Activated naive CD4-positive, alpha-beta T cell treated with anti-CD3 and anti-CD28 coated beads for 36 hours (primary cell): ENCODE measurements at regions not wholly inside any gene's neighbourhood (a gene's known extent, or its start where the extent isn't known, plus 50 kb on each side); places are given as distances from the start of the nearest gene placed in this dataset.

Source experiments
- CTCF ChIA-PET: fragments of 350-600 bp; sonication (Branson Sonifier 250); formaldehyde crosslinking; loops from one replicate; lab custom pipeline; 2021; ENCODE audit warnings: antibody characterized with exemption; lab: Charles Lee
- DNase-seq: peaks from one replicate; pipeline ENCODE4 v3.0.0-alpha.2; 2020
- H3K27ac Mint-ChIP-seq: one replicate; pipeline ENCODE4 v1.8.0; 2021; ENCODE audit warnings: mild to moderate bottlenecking, mixed read lengths
- H3K27me3 Mint-ChIP-seq: one replicate; pipeline ENCODE4 v1.8.0; 2021; ENCODE audit warnings: low read depth, mixed read lengths
- H3K36me3 Mint-ChIP-seq: one replicate; pipeline ENCODE4 v1.8.0; 2021; ENCODE audit warnings: low read depth, mixed read lengths
- H3K4me1 Mint-ChIP-seq: one replicate; pipeline ENCODE4 v1.8.0; 2021; ENCODE audit warnings: low read depth, mixed read lengths
- H3K4me3 Mint-ChIP-seq: one replicate; pipeline ENCODE4 v1.8.0; 2021; ENCODE audit warnings: mild to moderate bottlenecking, moderate library complexity, mixed read lengths
- H3K9me3 Mint-ChIP-seq: one replicate; pipeline ENCODE4 v1.8.0; 2021; ENCODE audit warnings: mixed read lengths
- intact Hi-C: fragments of 100-400 bp; cut with micrococcal nuclease; formaldehyde crosslinking; loops from one replicate; pipeline ENCODE4 v1.15.1; 2023

DNA sequence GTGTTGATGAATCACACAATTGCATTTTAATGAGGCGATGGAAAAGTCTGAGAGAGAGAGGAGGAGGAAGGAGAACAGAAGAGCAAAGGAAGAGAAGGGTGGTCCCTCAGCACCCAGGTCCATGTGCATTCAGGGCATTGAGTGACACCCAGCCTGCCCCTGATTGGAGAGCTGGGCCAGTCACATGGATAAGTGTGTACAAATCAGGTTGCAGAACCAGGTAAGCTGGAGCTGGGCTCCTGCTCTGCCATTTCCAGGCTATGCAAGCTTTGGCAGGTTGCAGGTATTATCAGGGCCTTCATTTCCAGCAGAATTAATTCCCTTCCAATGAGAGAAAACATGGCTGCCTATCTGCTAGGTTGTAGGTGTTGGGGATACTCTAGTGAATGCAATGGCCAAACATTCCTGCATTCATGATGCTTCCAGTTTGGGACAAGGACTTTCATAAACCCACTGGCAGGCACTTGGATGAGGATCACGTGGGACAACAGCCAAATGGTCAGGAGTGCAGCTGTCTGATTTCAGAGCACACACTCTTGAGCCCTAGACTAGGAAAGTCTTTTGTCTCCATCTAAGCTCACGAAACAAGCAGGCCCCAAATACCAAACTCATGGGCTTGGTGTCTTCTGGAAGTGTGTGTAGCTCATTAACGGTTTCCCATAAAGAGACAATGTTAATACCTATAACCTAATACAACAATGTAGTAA, 577.9 kb upstream of the CDH5 start:
- Mint-ChIP-seq H3K36me3 (no peaks in the 10 kb centered on the region), H3K9me3 (no peaks in the 10 kb centered on the region), H3K27me3 (peaks cover 2% of the 10 kb centered on the region), H3K4me3 (no peak overlapping the region), H3K4me1 (no peaks in the 10 kb centered on the region), H3K27ac (no peak overlapping the region)
- CTCF ChIA-PET, result no interaction called here
- intact Hi-C loops, result no loop called here
- no peak for DNase-seq

DNA sequence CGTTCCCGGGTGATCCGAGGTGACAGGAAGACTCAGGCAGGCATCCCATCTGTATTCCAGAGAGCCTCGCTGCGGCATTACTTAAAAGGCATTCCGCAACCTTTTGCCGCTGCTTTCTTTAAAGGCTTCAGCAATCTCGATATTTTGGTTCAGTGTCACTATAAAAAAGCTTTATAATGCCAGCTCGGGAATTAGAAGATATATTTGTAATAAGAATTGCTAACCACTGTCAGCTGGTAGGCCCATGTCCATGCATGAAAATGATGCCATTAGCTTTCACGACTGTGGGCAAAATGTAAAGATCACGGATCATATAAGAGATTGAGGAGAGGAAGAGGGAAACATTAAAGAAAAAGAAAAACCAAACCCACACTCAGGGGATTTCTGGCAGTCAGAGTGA, 578.6 kb upstream of the CDH5 start:
- Mint-ChIP-seq H3K36me3 (no peaks in the 10 kb centered on the region), H3K4me1 (no peaks in the 10 kb centered on the region), H3K4me3 (no peak overlapping the region), H3K27me3 (peaks cover 2% of the 10 kb centered on the region), H3K9me3 (no peaks in the 10 kb centered on the region), H3K27ac (no peak overlapping the region)
- intact Hi-C loops, result no loop called here
- DNase-seq, result no peak
- CTCF ChIA-PET, result no interaction called here

DNA sequence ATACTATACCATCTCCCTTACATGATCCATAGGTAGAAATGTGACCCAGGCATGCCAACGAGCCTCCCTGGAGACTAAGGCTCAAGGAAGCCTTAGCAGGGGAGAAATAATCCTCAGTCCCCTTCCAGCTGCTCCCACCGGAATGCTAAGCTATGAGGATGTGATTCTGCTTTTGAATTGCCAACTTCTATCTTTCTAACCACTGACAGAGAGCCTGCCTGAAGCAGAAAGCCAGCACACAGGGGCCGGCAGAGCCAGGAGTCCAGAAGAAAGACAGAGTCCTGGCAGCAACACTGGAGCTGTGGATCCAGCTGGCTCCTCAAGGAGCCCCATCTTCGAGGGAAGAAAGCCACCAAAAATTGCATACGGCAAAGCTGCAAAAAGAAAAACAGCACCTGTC, 579.6 kb upstream of the CDH5 start:
- DNase-seq, result no peak
- H3K4me1 Mint-ChIP-seq, result no peaks in the 10 kb centered on the region
- CTCF ChIA-PET, result no interaction called here
- H3K9me3 Mint-ChIP-seq, result no peaks in the 10 kb centered on the region
- no peak overlapping the region for H3K27ac Mint-ChIP-seq
- no peaks in the 10 kb centered on the region for H3K36me3 Mint-ChIP-seq
- H3K27me3 Mint-ChIP-seq, result peaks cover 2% of the 10 kb centered on the region
- intact Hi-C loops, result no loop called here
- no peak overlapping the region for H3K4me3 Mint-ChIP-seq

DNA sequence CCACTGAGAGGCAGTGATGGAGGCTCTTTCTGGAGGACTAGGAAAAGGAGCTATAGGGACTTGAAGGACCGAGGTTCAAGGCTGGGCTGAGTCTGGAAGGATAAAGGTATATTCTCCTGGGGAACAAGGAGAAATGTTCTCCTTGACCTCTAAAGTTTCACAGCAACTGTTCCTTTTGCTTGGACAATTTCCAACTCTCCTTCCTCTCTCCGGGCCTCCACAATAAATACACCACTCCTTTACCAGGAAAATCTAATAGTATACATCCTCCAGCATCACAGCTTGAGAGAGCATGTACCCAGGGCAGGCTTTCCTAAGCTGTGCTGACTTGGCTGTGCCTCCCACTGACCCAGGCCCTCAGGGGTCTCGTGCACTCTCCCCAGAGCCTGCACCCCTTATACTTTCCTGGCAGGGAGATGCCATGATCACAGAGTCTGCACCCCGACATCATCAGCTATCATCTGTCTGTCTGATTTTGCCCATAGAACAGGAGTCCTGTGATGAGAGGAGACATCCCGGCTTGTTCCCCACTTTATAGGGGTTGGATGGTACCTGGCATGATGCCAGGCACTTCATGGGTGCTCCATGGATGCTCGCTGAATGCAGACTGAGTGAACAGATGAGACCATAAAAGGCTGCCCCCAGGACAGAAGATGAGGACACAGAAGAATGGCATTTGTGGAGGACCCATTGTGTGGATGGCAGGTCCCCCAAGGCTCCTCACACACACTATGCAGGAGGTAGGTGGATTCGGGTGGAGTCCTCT, 582.6 kb upstream of the CDH5 start:
- H3K36me3 Mint-ChIP-seq, result no peaks in the 10 kb centered on the region
- intact Hi-C loops, result no loop called here
- H3K9me3 Mint-ChIP-seq, result peaks cover 6% of the 10 kb centered on the region
- DNase-seq, result no peak
- no peaks in the 10 kb centered on the region for H3K4me1 Mint-ChIP-seq
- no peak overlapping the region for H3K4me3 Mint-ChIP-seq
- H3K27ac Mint-ChIP-seq, result no peak overlapping the region
- H3K27me3 Mint-ChIP-seq, result no peaks in the 10 kb centered on the region
- CTCF ChIA-PET, result no interaction called here

DNA sequence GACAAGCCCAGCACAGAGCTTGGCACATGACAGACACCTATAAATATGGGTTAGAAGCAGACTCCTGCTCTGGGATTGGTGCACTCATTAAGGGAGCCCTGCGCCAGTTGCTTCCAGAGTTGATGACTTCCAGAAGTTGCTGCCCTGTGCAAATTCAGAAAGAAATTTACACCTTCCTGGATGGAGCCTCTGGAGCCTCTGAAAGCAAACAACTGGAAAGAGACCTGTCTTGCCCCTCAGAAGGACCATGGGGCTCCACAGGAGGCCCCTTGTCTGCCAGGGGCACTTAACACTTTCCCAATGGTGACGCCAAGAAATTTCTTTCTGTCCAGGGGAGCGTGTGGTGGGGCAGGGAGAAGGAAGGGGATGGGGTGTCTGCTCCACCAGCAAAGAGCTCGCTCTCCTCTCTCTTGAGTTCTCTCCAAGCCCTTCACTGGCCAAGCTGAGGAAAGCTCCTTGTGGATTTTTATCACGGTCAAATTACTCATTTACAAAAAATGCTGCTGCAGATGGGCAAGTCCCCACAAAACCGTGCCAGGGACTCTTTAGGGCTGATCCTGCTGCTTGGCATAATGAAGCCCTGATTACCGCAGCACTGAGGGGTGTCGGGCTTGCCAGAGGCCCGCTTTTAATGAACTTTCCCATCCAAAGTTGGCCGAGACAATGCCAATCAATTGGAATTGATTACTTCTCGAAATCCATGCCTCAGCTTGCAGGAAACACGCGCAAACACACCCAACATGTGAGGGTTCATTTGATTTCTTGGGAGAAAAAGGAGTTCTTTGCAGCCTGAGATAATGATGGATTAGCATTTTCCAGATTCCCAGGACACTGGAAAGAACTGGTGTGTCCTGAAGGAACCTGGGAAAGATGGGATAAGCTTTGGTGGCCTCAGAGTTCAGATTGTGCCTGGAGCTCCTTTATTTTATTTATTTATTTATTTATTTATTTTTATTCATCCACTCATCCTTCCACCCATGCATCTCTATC, 583.6 kb upstream of the CDH5 start:
- no peaks in the 10 kb centered on the region for H3K27me3 Mint-ChIP-seq
- CTCF ChIA-PET, result no interaction called here
- H3K4me1 Mint-ChIP-seq, result no peaks in the 10 kb centered on the region
- no peak overlapping the region for H3K4me3 Mint-ChIP-seq
- intact Hi-C loops, result no loop called here
- H3K36me3 Mint-ChIP-seq, result no peaks in the 10 kb centered on the region
- H3K27ac Mint-ChIP-seq, result no peak overlapping the region
- no peak for DNase-seq
- peaks cover 6% of the 10 kb centered on the region for H3K9me3 Mint-ChIP-seq

DNA sequence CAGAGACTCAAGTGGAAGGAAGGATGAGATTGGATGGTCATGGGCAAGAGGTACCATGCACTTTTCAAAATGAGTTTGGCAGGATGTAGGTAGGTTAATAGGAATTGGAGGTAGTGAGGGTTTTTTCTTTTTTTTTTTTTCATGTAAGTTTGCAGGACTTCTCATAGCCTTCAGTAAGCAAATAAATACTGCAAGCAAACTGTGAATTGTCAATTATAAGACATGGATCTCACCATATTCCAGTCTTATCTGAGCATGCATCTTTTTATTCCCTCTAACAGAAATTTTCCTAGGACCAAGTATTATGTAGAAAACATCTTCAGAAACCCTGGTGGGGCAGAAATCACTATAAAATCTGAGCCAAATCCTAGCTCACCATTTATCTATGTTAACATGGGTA, 584.6 kb upstream of the CDH5 start:
- intact Hi-C loops, result no loop called here

DNA sequence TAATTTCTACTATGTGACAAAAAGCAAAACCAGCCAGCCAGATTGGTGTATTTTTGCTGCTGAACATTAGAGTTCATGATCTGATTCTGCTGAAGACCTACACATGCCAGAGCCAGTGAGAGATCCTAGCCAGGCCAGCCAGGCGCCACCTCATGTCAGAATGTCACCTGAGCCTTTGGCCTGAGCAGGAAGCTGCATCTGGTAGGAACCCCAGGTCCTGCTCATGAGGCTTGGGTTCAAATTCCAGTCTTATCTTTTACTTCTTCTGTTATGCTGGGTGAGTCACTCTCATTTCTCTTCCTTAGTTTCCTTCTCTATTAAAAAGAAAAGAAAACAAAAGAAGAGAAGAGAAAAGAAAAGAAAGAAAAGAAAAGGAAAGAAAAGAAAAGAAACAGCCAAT, 585.1 kb upstream of the CDH5 start:
- peaks cover 6% of the 10 kb centered on the region for H3K9me3 Mint-ChIP-seq
- no peak overlapping the region for H3K27ac Mint-ChIP-seq
- H3K36me3 Mint-ChIP-seq, result no peaks in the 10 kb centered on the region
- CTCF ChIA-PET, result interaction anchor here (0.6 kb wide), 1 partner anchor 838 kb away, joined by 8 read pairs; no protein-coding TSS in a partner anchor
- H3K4me1 Mint-ChIP-seq, result no peaks in the 10 kb centered on the region
- no peak overlapping the region for H3K4me3 Mint-ChIP-seq
- intact Hi-C loops, result no loop called here
- no peak for DNase-seq
- H3K27me3 Mint-ChIP-seq, result no peaks in the 10 kb centered on the region

More for the DNA sequence above, 584.6 kb upstream of the CDH5 start:
- no peak for DNase-seq
- peaks cover 6% of the 10 kb centered on the region for H3K9me3 Mint-ChIP-seq
- no peaks in the 10 kb centered on the region for H3K27me3 Mint-ChIP-seq
- H3K27ac Mint-ChIP-seq, result no peak overlapping the region
- CTCF ChIA-PET, result interaction anchor here (0.6 kb wide), 1 partner anchor 838 kb away, joined by 8 read pairs; no protein-coding TSS in a partner anchor
- no peaks in the 10 kb centered on the region for H3K36me3 Mint-ChIP-seq
- no peak overlapping the region for H3K4me3 Mint-ChIP-seq
- no peaks in the 10 kb centered on the region for H3K4me1 Mint-ChIP-seq

DNA sequence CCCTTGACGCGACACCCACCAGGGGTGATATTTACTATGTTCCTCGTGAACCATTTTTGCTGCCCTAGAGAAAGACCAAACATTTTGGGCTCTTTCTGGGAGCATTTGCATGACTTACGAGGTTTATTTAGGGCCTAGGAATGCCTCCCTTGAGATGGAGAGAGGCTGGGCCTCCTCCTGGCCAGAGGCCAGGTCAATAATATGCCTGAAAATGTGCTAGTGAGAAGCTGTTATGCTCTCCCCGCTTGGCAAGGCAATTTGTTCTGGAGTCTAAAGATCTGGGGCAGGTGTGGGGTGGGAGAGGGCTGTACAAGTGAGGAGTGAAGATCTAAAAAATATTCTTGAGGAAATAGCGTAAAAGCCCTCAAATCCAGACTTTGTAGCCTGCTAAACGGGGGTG, 587.3 kb upstream of the CDH5 start:
- H3K36me3 Mint-ChIP-seq, result no peaks in the 10 kb centered on the region
- no peak overlapping the region for H3K4me3 Mint-ChIP-seq
- DNase-seq, result no peak
- H3K27me3 Mint-ChIP-seq, result no peaks in the 10 kb centered on the region
- H3K27ac Mint-ChIP-seq, result no peak overlapping the region
- H3K9me3 Mint-ChIP-seq, result peaks cover 6% of the 10 kb centered on the region
- CTCF ChIA-PET, result no interaction called here
- H3K4me1 Mint-ChIP-seq, result no peaks in the 10 kb centered on the region
- intact Hi-C loops, result no loop called here

DNA sequence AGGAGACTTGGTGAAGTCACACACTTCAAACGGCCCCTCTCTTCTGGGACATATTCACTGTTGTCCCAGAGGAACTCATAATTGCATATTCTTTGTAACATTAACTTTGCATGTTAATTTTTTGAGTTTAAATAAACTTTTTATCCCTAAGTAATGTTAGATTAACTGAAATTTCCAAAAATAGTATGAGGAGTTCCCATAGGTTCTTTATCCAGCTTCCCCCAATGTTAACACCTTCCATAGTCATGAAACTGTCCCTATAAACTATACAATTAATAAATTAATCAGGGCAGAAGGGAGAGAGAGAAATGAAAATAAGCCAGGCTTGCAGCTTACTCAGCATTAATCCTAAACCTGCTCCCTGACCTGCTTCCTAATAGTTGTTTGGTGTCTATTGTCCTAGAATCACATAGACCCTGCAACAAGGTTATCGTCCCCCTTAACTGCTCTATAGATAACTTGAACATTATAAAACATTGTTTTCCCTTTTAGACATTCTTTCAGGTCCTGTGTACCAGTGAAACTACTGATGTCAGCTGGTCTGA, 589.8 kb upstream of the CDH5 start:
- H3K27me3 Mint-ChIP-seq, result peaks cover 2% of the 10 kb centered on the region
- no peak for DNase-seq
- intact Hi-C loops, result no loop called here
- H3K4me3 Mint-ChIP-seq, result no peak overlapping the region
- H3K4me1 Mint-ChIP-seq, result no peaks in the 10 kb centered on the region
- no peaks in the 10 kb centered on the region for H3K36me3 Mint-ChIP-seq
- CTCF ChIA-PET, result no interaction called here
- no peak overlapping the region for H3K27ac Mint-ChIP-seq
- peaks cover 6% of the 10 kb centered on the region for H3K9me3 Mint-ChIP-seq

DNA sequence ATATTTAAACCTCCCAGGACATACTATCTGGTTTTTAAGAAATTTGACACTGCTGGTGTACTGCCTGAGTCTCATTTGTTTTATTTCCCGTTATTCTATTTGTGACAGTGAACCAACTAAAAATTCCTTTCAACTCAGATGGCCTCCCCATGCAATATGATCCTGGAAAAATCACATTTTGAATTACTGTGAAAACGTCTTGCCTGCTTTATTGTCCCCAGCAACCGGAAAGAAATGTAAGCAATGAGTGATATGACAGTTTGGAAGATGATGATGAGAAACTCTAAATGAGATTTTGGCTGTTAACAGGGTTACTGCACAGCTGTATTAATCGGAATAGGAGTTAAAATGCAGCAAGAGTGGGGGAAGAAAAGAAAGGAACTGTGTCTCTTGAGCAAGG, 590.7 kb upstream of the CDH5 start:
- Mint-ChIP-seq H3K27me3 (peaks cover 2% of the 10 kb centered on the region), H3K27ac (no peak overlapping the region), H3K9me3 (peaks cover 5% of the 10 kb centered on the region), H3K4me1 (no peaks in the 10 kb centered on the region), H3K4me3 (no peak overlapping the region), H3K36me3 (no peaks in the 10 kb centered on the region)
- no peak for DNase-seq
- CTCF ChIA-PET, result no interaction called here
- intact Hi-C loops, result no loop called here

DNA sequence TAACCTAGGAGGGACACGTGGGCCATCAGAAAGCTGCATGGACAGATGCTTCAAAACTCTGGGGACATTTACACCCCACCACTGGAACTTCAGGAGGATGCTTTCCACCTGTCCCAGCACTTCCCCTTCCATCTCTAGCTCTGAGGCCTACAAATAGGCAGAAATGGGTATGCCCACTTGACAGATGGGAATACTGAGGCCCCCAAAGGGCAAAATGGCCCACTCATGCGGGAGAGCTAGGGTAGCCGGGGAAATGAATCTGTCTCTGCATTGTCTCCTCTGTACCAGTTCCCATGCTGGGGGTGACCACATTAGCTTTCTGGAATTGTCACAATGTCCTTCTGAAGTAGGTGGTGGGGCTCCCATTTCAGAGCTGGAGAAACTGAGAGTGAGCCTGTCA, 592.1 kb upstream of the CDH5 start:
- DNase-seq, result no peak
- Mint-ChIP-seq H3K4me3 (no peak overlapping the region), H3K4me1 (no peaks in the 10 kb centered on the region), H3K9me3 (peaks cover 4% of the 10 kb centered on the region), H3K36me3 (no peaks in the 10 kb centered on the region), H3K27ac (no peak overlapping the region), H3K27me3 (peaks cover 2% of the 10 kb centered on the region)
- intact Hi-C loops, result no loop called here
- CTCF ChIA-PET, result no interaction called here

DNA sequence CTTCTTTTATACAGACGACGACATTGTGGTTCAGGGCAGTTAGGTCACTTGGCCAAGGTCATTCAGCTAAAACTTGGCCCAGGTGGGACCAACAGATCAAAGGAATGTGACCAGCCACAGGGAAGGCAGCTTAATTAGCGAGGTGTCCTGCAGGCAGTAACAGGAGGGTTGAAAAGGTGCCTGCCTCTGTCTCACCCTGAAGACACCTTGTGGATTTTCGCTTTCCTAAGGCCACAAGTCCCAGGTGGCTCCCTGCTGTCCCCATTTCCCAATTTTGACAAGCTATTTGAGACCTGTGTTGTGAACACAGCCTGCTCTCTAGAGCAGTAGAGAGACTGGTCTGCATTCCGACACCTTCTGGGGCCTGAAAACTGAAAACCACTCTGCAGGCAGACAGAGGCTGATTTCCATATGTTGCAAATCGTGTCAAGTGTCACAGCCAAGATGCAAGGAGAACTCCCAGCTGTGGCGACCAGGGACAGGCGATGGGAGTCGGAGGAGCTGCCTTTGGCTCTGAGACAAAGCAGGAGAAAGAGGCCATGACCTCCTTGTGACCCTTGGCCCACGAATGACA, 593.1 kb upstream of the CDH5 start:
- Mint-ChIP-seq H3K4me3 (no peak overlapping the region), H3K27me3 (peaks cover 2% of the 10 kb centered on the region), H3K4me1 (no peaks in the 10 kb centered on the region), H3K36me3 (no peaks in the 10 kb centered on the region), H3K9me3 (peaks cover 3% of the 10 kb centered on the region), H3K27ac (no peak overlapping the region)
- intact Hi-C loops, result no loop called here
- CTCF ChIA-PET, result no interaction called here
- no peak for DNase-seq
